ENCODE measurements at regions not wholly inside any gene's neighbourhood (a gene's known extent, or its start where the extent isn't known, plus 50 kb on each side); places are given as distances from the start of the nearest gene placed in this dataset.

GRCh38 chr7:115740043-115740442 is 290.5 kb downstream of the TFEC start:
- no peaks in the 10 kb centered on the region for H3K79me2 ChIP-seq (ENCODE audit: insufficient read depth, low read depth, low read length)
- no peaks in the 10 kb centered on the region for H3K9me2 ChIP-seq (ENCODE audit: insufficient read depth, low read length)
- no peak for DNase-seq (ENCODE audit: low spot score)
- H3K4me1 ChIP-seq (ENCODE audit: insufficient read depth, low read length, poor library complexity, severe bottlenecking), result no peaks in the 10 kb centered on the region
- intact Hi-C loops (cut with micrococcal nuclease; ENCODE audit: unreplicated experiment), result no loop called here
- no peak overlapping the region for H3K27ac ChIP-seq (ENCODE audit: low read depth, low read length, poor library complexity, severe bottlenecking)
- no peak overlapping the region for H3K4me3 ChIP-seq (ENCODE audit: low read depth, low read length, poor library complexity, severe bottlenecking)
- no peak overlapping the region for H3K4me2 ChIP-seq (ENCODE audit: low read length)
- no peaks in the 10 kb centered on the region for H3K9me3 ChIP-seq (ENCODE audit: low read length)
- TF ChIP-seq CTCF (conservative IDR thresholded peaks at IDR 0.05; ENCODE audit: low read length) (no peak), EZH2phosphoT487 (IDR thresholded peaks at IDR 0.05; ENCODE audit: borderline replicate concordance, low read depth, low read length) (no peak)
- H2AFZ ChIP-seq (ENCODE audit: low read length), result no peak overlapping the region
- no peaks in the 10 kb centered on the region for H3K36me3 ChIP-seq (ENCODE audit: insufficient read depth, low read length)
- ChIA-PET POLR2A (no interaction called here), CTCF (ENCODE audit: unreplicated experiment) (no interaction called here)
- BruUV-seq (replicated peaks), result no TSS peak
- no peaks in the 10 kb centered on the region for H4K20me1 ChIP-seq (ENCODE audit: insufficient read depth, low read length)

GRCh38 chr7:115734641-115735040 is 295.9 kb downstream of the TFEC start:
- Histone ChIP-seq H4K20me1 (ENCODE audit: insufficient read depth, low read length) (no peaks in the 10 kb centered on the region), H3K79me2 (ENCODE audit: insufficient read depth, low read depth, low read length) (no peaks in the 10 kb centered on the region), H2AFZ (ENCODE audit: low read length) (no peak overlapping the region), H3K4me1 (ENCODE audit: insufficient read depth, low read length, poor library complexity, severe bottlenecking) (no peaks in the 10 kb centered on the region), H3K27ac (ENCODE audit: low read depth, low read length, poor library complexity, severe bottlenecking) (no peak overlapping the region), H3K9me2 (ENCODE audit: insufficient read depth, low read length) (no peaks in the 10 kb centered on the region), H3K36me3 (ENCODE audit: insufficient read depth, low read length) (no peaks in the 10 kb centered on the region), H3K4me2 (ENCODE audit: low read length) (no peak overlapping the region), H3K9me3 (ENCODE audit: low read length) (no peaks in the 10 kb centered on the region), H3K4me3 (ENCODE audit: low read depth, low read length, poor library complexity, severe bottlenecking) (no peak overlapping the region)
- intact Hi-C loops (cut with micrococcal nuclease; ENCODE audit: unreplicated experiment), result no loop called here
- POLR2A ChIA-PET, result interaction anchor here (0.8 kb wide), 1 partner anchor 14 kb away, joined by 3 read pairs; no protein-coding TSS in a partner anchor
- DNase-seq (ENCODE audit: low spot score), result no peak
- BruUV-seq (replicated peaks), result no TSS peak
- TF ChIP-seq EZH2phosphoT487 (IDR thresholded peaks at IDR 0.05; ENCODE audit: borderline replicate concordance, low read depth, low read length) (no peak), CTCF (conservative IDR thresholded peaks at IDR 0.05; ENCODE audit: low read length) (no peak)
- CTCF ChIA-PET (ENCODE audit: unreplicated experiment), result no interaction called here

GRCh38 chr7:115731796-115732471 is 298.6 kb downstream of the TFEC start:
- BruUV-seq (replicated peaks), result no TSS peak
- Histone ChIP-seq H4K20me1 (ENCODE audit: insufficient read depth, low read length) (no peaks in the 10 kb centered on the region), H3K9me3 (ENCODE audit: low read length) (no peaks in the 10 kb centered on the region), H3K4me2 (ENCODE audit: low read length) (no peak overlapping the region), H2AFZ (ENCODE audit: low read length) (no peak overlapping the region), H3K4me3 (ENCODE audit: low read depth, low read length, poor library complexity, severe bottlenecking) (no peak overlapping the region), H3K4me1 (ENCODE audit: insufficient read depth, low read length, poor library complexity, severe bottlenecking) (no peaks in the 10 kb centered on the region), H3K27ac (ENCODE audit: low read depth, low read length, poor library complexity, severe bottlenecking) (no peak overlapping the region), H3K36me3 (ENCODE audit: insufficient read depth, low read length) (no peaks in the 10 kb centered on the region), H3K9me2 (ENCODE audit: insufficient read depth, low read length) (no peaks in the 10 kb centered on the region), H3K79me2 (ENCODE audit: insufficient read depth, low read depth, low read length) (no peaks in the 10 kb centered on the region)
- intact Hi-C loops (cut with micrococcal nuclease; ENCODE audit: unreplicated experiment), result no loop called here
- POLR2A ChIA-PET, result interaction anchor here (0.6 kb wide), 1 partner anchor 32 kb away, joined by 4 read pairs; no protein-coding TSS in a partner anchor
- CTCF ChIA-PET (ENCODE audit: unreplicated experiment), result no interaction called here
- TF ChIP-seq EZH2phosphoT487 (IDR thresholded peaks at IDR 0.05; ENCODE audit: borderline replicate concordance, low read depth, low read length) (no peak), CTCF (conservative IDR thresholded peaks at IDR 0.05; ENCODE audit: low read length) (no peak)
- DNase-seq (ENCODE audit: low spot score), result no peak
